HL-60 (cell line): ENCODE measurements at regions not wholly inside any gene's neighbourhood (a gene's known extent, or its start where the extent isn't known, plus 50 kb on each side); places are given as distances from the start of the nearest gene placed in this dataset.
"Not testable (repeated sequence)": the region's sequence is repeated elsewhere in the genome, so short reads cannot be mapped to it uniquely, and the experiment has no call there.

Experiments used
- DNase-seq, 2 experiments: peaks; one replicate each; pipeline ENCODE4 v3.0.0-alpha.2; 2010 to 2020; ENCODE audit warnings: low read depth in 1 of 2, low spot score in 1 of 2
- H3K27ac ChIP-seq: fragments of 250-450 bp; sonication (Bioruptor Pico); replicated peaks from 2 replicates; pipeline ENCODE4 v1.5.1; 2020; ENCODE audit warnings: mild to moderate bottlenecking, moderate library complexity
- H3K27me3 ChIP-seq: fragments of 250-450 bp; sonication (Bioruptor Pico); 2 replicates; pipeline ENCODE4 v1.5.1; 2021; ENCODE audit warnings: mild to moderate bottlenecking, moderate library complexity; ENCODE audit not compliant: insufficient read depth, poor library complexity, severe bottlenecking
- H3K4me3 ChIP-seq: replicated peaks from 2 replicates; pipeline ENCODE4 v1.5.1; 2011; ENCODE audit warnings: mild to moderate bottlenecking, control low read depth, low read length; ENCODE audit not compliant: insufficient read depth

- not testable (repeated sequence) for H3K4me3 ChIP-seq, DNase-seq, H3K27ac ChIP-seq, H3K27me3 ChIP-seq
Observed at GRCh38 chr9:40768646-40769198, 359.8 kb downstream of the FOXD4L6 start.

- DNase-seq, H3K27me3 ChIP-seq, H3K27ac ChIP-seq, H3K4me3 ChIP-seq: not testable (repeated sequence)
Observed at GRCh38 chr9:40768178-40768577, 360.3 kb downstream of the FOXD4L6 start.

GRCh38 chr9:40754957-40755356, 373.5 kb downstream of the FOXD4L6 start:
- H3K27ac ChIP-seq, DNase-seq: not testable (repeated sequence)

GRCh38 chr9:40753288-40753687, 375.2 kb downstream of the FOXD4L6 start:
- peak in 1 of 2 experiments; percentile 18 for DNase-seq
- not testable (repeated sequence) for H3K4me3 ChIP-seq, H3K27me3 ChIP-seq, H3K27ac ChIP-seq

More at GRCh38 chr9:40754957-40755356, 373.5 kb downstream of the FOXD4L6 start:
- H3K4me3 ChIP-seq, H3K27me3 ChIP-seq: not testable (repeated sequence)

GRCh38 chr9:40746921-40747485, 381.5 kb downstream of the FOXD4L6 start:
- H3K27me3 ChIP-seq, DNase-seq, H3K27ac ChIP-seq, H3K4me3 ChIP-seq: not testable (repeated sequence)
